B cell (primary cell): ENCODE measurements at regions not wholly inside any gene's neighbourhood (a gene's known extent, or its start where the extent isn't known, plus 50 kb on each side); places are given as distances from the start of the nearest gene placed in this dataset.

Experiments
- ATAC-seq: fragments of 200-7000 bp; cut with Tn5 transposase; one replicate; pipeline ENCODE4 v1.10.0; 2021; ENCODE audit warnings: low read depth, mild to moderate bottlenecking, moderate number of reproducible peaks, moderate library complexity
- CTCF ChIA-PET: fragments of 350-600 bp; sonication (Branson Sonifier 250); formaldehyde crosslinking; loops from one replicate; lab custom pipeline; 2021; ENCODE audit warnings: antibody characterized with exemption, inconsistent platforms; lab: Charles Lee
- POLR2A ChIA-PET: fragments of 350-600 bp; sonication (Branson Sonifier 250); formaldehyde crosslinking; loops from one replicate; lab custom pipeline; 2021; ENCODE audit warnings: antibody characterized with exemption; lab: Charles Lee
- DNase-seq: peaks from one replicate; pipeline ENCODE4 v3.0.0; 2013
- H2AFZ ChIP-seq: 2 replicates; pipeline ENCODE4 v1.6.1; 2012; ENCODE audit warnings: mild to moderate bottlenecking, low read depth, low read length; ENCODE audit not compliant: insufficient read depth, poor library complexity, severe bottlenecking
- H3K27ac ChIP-seq, 2 donors: 1 replicate in 1 of 2; 2 replicates in 1 of 2; pipeline ENCODE4 v1.5.1; 2012 to 2013; ENCODE audit warnings: low read length in 2 of 2, mild to moderate bottlenecking in 2 of 2, moderate library complexity in 1 of 2
- H3K27me3 ChIP-seq, 4 experiments: fragments of 200-600 bp in 1 of 4; sonication (generic) in 1 of 4; replicated peaks in 1 of 4; 1 replicate in 2 of 4; 2 replicates in 2 of 4; pipeline versions ENCODE4 v1.6.1 to v1.7.0; 2013 to 2016; ENCODE audit warnings: low read length in 3 of 4, mild to moderate bottlenecking in 2 of 4, mixed read lengths in 1 of 4, moderate library complexity in 1 of 4; ENCODE audit not compliant: insufficient read depth in 4 of 4, control insufficient read depth in 3 of 4; ENCODE audit errors: control extremely low read depth in 1 of 4
- H3K36me3 ChIP-seq, 2 experiments: replicated peaks in 1 of 2; 1 replicate in 1 of 2; 2 replicates in 1 of 2; pipeline versions ENCODE4 v1.6.1 to v1.7.1; 2013; ENCODE audit warnings: low read length in 1 of 2; ENCODE audit not compliant: insufficient read depth in 2 of 2, control insufficient read depth in 1 of 2; ENCODE audit errors: control extremely low read depth in 1 of 2, extremely low read depth in 1 of 2
- H3K4me1 ChIP-seq, 2 donors: fragments of 200-600 bp in 1 of 2; sonication (generic) in 1 of 2; 1 replicate in 1 of 2; 2 replicates in 1 of 2; pipeline versions ENCODE4 v1.5.1 to v1.6.1; 2013 to 2017; ENCODE audit warnings: low read length in 2 of 2; ENCODE audit not compliant: control insufficient read depth in 2 of 2, insufficient read depth in 2 of 2
- H3K4me2 ChIP-seq: replicated peaks from 2 replicates; pipeline ENCODE3; 2012; ENCODE audit warnings: mild to moderate bottlenecking, low read depth, low read length; ENCODE audit not compliant: poor library complexity, severe bottlenecking
- H3K4me3 ChIP-seq, 5 experiments: fragments of 200-600 bp in 1 of 5; sonication (generic) in 1 of 5; 1 replicate in 3 of 5; 2 replicates in 2 of 5; pipeline versions ENCODE4 v1.5.1 to v1.7.0; 2011 to 2016; ENCODE audit warnings: low read length in 4 of 5, mild to moderate bottlenecking in 4 of 5, low read depth in 2 of 5, control low read depth in 1 of 5, moderate library complexity in 1 of 5; ENCODE audit not compliant: insufficient read depth in 1 of 5; ENCODE audit errors: control extremely low read depth in 1 of 5, extremely low read depth in 1 of 5
- H3K79me2 ChIP-seq: fragments of 200-600 bp; sonication (generic); one replicate; pipeline ENCODE4 v1.6.0; 2016; ENCODE audit warnings: low read length; ENCODE audit not compliant: control insufficient read depth, insufficient read depth
- H3K9ac ChIP-seq: fragments of 200-600 bp; sonication (generic); 2 replicates; pipeline ENCODE4 v1.6.1; 2017; ENCODE audit warnings: mild to moderate bottlenecking, low read length, moderate library complexity
- H3K9me3 ChIP-seq, 3 donors: one replicate each; pipeline versions ENCODE4 v1.6.1 to v1.7.1; 2013; ENCODE audit warnings: low read length in 2 of 3; ENCODE audit not compliant: control insufficient read depth in 2 of 3, insufficient read depth in 1 of 3; ENCODE audit errors: control extremely low read depth in 1 of 3
- H4K20me1 ChIP-seq: 2 replicates; pipeline ENCODE4 v1.6.0; 2012; ENCODE audit warnings: mild to moderate bottlenecking, low read length; ENCODE audit not compliant: insufficient read depth, control insufficient read depth, poor library complexity, severe bottlenecking
- H3K27ac Mint-ChIP-seq: one replicate; pipeline ENCODE4 v1.8.0; 2021; ENCODE audit warnings: mixed read lengths
- H3K27me3 Mint-ChIP-seq: one replicate; pipeline ENCODE4 v1.8.0; 2021; ENCODE audit warnings: mixed read lengths
- H3K4me1 Mint-ChIP-seq: one replicate; pipeline ENCODE4 v1.8.0; 2021; ENCODE audit warnings: mixed read lengths
- H3K4me3 Mint-ChIP-seq: one replicate; pipeline ENCODE4 v1.8.0; 2021; ENCODE audit warnings: mixed read lengths
- H3K9me3 Mint-ChIP-seq: one replicate; pipeline ENCODE4 v1.8.0; 2022; ENCODE audit warnings: mixed read lengths; ENCODE audit not compliant: insufficient read depth
- EZH2 ChIP-seq: IDR thresholded peaks from 2 replicates; pipeline ENCODE4 v1.6.1; 2012; ENCODE audit warnings: borderline replicate concordance, low read depth, mild to moderate bottlenecking, moderate library complexity, low read length; ENCODE audit not compliant: insufficient read depth, poor library complexity, severe bottlenecking
- WGBS: methylation state at CpG from one replicate; pipeline ENCODE4 v1.1.5; 2013; ENCODE audit warnings: missing lambda C conversion rate; ENCODE audit not compliant: insufficient coverage; 5-methylcytosine and 5-hydroxymethylcytosine counted together
- intact Hi-C: fragments of 100-400 bp; cut with micrococcal nuclease; formaldehyde crosslinking; loops from one replicate; pipeline ENCODE4 v1.10.0; 2022
- TF ChIP-seq, protein P1 (sequence below): fragments of 200-600 bp; IDR thresholded peaks from one replicate; pipeline ENCODE4 v1.8.0; 2022; ENCODE audit warnings: antibody characterized with exemption, mild to moderate bottlenecking

DNA sequence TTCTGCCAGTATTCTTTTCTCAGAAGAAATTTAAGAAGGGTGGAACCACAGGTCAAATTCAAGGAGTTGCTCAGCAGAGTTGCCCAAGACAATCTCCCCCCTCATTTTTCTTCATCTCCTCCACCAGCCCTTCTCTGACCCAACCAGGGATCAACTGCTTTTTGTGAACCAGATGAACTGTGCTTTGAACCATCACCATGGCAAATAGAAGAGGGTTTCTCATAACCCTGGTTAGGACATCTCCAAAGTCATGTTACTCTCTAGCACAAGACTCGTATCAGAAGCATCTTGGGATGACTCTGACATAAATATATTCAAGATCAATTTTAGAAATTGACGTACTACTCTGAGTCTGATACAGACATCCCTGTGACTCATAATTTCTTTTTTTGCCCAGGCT is 130.7 kb downstream of the ALDH8A1 start:
- WGBS, result 40% methylated on average over 1 of the region's 2 CpGs
- Histone ChIP-seq H2AFZ (no peak overlapping the region), H3K36me3 (no peaks in the 10 kb centered on the region), H3K9ac (no peak overlapping the region), H3K4me2 (no peak overlapping the region), H3K27ac (no peak overlapping the region), H3K27me3 (no peaks in the 10 kb centered on the region), H3K79me2 (no peaks in the 10 kb centered on the region), H3K4me1 (no peaks in the 10 kb centered on the region), H3K9me3 (no peaks in the 10 kb centered on the region), H3K4me3 (no peak overlapping the region), H4K20me1 (no peaks in the 10 kb centered on the region)
- Mint-ChIP-seq H3K27me3 (peaks cover 3% of the 10 kb centered on the region), H3K4me1 (no peaks in the 10 kb centered on the region), H3K4me3 (no peak overlapping the region), H3K9me3 (no peaks in the 10 kb centered on the region), H3K27ac (no peak overlapping the region)
- POLR2A ChIA-PET, result no interaction called here
- ATAC-seq, result no peak
- CTCF ChIA-PET, result interaction anchor here (1.3 to 1.9 kb wide), 3 partner anchors 121 to 645 kb away, joined by 3 to 6 read pairs (median 4); no protein-coding TSS in a partner anchor
- DNase-seq, result no peak
- intact Hi-C loops, result no loop called here
- no peak for TF ChIP-seq EZH2
- TF ChIP-seq, protein P1, sequence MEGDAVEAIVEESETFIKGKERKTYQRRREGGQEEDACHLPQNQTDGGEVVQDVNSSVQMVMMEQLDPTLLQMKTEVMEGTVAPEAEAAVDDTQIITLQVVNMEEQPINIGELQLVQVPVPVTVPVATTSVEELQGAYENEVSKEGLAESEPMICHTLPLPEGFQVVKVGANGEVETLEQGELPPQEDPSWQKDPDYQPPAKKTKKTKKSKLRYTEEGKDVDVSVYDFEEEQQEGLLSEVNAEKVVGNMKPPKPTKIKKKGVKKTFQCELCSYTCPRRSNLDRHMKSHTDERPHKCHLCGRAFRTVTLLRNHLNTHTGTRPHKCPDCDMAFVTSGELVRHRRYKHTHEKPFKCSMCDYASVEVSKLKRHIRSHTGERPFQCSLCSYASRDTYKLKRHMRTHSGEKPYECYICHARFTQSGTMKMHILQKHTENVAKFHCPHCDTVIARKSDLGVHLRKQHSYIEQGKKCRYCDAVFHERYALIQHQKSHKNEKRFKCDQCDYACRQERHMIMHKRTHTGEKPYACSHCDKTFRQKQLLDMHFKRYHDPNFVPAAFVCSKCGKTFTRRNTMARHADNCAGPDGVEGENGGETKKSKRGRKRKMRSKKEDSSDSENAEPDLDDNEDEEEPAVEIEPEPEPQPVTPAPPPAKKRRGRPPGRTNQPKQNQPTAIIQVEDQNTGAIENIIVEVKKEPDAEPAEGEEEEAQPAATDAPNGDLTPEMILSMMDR, result no peak

DNA sequence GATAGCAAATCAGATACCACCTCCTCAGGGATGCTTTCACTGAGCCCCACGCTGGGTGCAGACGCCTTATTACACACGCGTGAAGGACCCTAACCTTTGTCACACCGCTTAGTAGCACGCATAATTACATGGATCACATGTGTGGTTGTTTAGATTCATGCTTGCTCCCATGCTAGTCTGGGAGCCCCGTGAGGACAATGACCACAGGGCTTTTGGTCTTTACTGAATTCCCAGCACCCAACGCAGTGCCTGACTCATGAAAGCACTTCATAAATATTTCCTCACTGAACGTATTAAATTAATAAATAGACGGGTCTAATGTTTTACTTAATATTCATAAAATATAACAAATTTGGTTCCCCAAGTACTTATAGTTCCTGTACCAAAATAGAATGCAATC is 132.5 kb downstream of the ALDH8A1 start:
- intact Hi-C loops, result no loop called here
- Histone ChIP-seq H3K4me3 (no peak overlapping the region), H3K27ac (no peak overlapping the region), H3K36me3 (no peaks in the 10 kb centered on the region), H4K20me1 (no peaks in the 10 kb centered on the region), H2AFZ (no peak overlapping the region), H3K79me2 (no peaks in the 10 kb centered on the region), H3K27me3 (no peaks in the 10 kb centered on the region), H3K9me3 (no peaks in the 10 kb centered on the region), H3K4me1 (no peaks in the 10 kb centered on the region), H3K4me2 (no peak overlapping the region), H3K9ac (no peak overlapping the region)
- Mint-ChIP-seq H3K4me1 (no peaks in the 10 kb centered on the region), H3K4me3 (no peak overlapping the region), H3K27me3 (no peaks in the 10 kb centered on the region), H3K27ac (no peak overlapping the region), H3K9me3 (no peaks in the 10 kb centered on the region)
- ATAC-seq, result no peak
- DNase-seq, result no peak
- CTCF ChIA-PET, result no interaction called here
- POLR2A ChIA-PET, result no interaction called here
- 100% methylated on average over 2 of the region's 10 CpGs for WGBS
- TF ChIP-seq, protein P1, result no peak
- no peak for TF ChIP-seq EZH2
